Neural cell (in vitro differentiated cells): ENCODE measurements at regions not wholly inside any gene's neighbourhood (a gene's known extent, or its start where the extent isn't known, plus 50 kb on each side); places are given as distances from the start of the nearest gene placed in this dataset.

Experiments
- H2AFZ ChIP-seq: fragments of 200-600, 300-800 bp; sonication (generic), shearing (Covaris generic); 2 replicates; pipeline ENCODE4 v1.6.0; 2014; ENCODE audit warnings: low read depth, mild to moderate bottlenecking, antibody characterized with exemption, low read length, moderate library complexity
- H3F3A ChIP-seq: fragments of 200-600 bp; shearing (Covaris generic); 2 replicates; pipeline ENCODE4 v1.6.1; 2016; ENCODE audit warnings: mild to moderate bottlenecking, moderate library complexity, mixed read lengths, antibody characterized with exemption, low read length; ENCODE audit not compliant: insufficient read depth, poor library complexity, severe bottlenecking
- H3K27ac ChIP-seq: fragments of 200-600, 300-800 bp; sonication (generic), shearing (Covaris generic); 2 replicates; pipeline ENCODE4 v1.5.1; 2014; ENCODE audit warnings: mild to moderate bottlenecking, low read length, moderate library complexity
- H3K27me3 ChIP-seq: fragments of 300-800, 200-600 bp; sonication (generic), shearing (Covaris generic); 2 replicates; pipeline ENCODE4 v1.6.0; 2014; ENCODE audit warnings: mild to moderate bottlenecking, low read depth, low read length, moderate library complexity; ENCODE audit not compliant: insufficient read depth
- H3K36me3 ChIP-seq: fragments of 300-800, 200-600 bp; sonication (generic), shearing (Covaris generic); 2 replicates; pipeline ENCODE4 v1.5.1; 2014; ENCODE audit warnings: mild to moderate bottlenecking, antibody characterized with exemption, low read length, moderate library complexity; ENCODE audit not compliant: insufficient read depth
- H3K4me2 ChIP-seq: fragments of 300-800, 200-600 bp; sonication (generic), shearing (Covaris generic); 2 replicates; pipeline ENCODE4 v1.6.0; 2014; ENCODE audit warnings: mild to moderate bottlenecking, low read length
- H3K4me3 ChIP-seq: fragments of 300-800, 200-600 bp; sonication (generic), shearing (Covaris generic); 2 replicates; pipeline ENCODE4 v1.5.1; 2014; ENCODE audit warnings: mild to moderate bottlenecking, low read length, moderate library complexity
- H3K79me2 ChIP-seq: fragments of 200-600 bp; shearing (Covaris generic); replicated peaks from 2 replicates; pipeline ENCODE4 v1.6.0; 2014; ENCODE audit warnings: mild to moderate bottlenecking, low read length, moderate library complexity; ENCODE audit not compliant: insufficient read depth
- H3K9ac ChIP-seq: fragments of 300-800, 200-600 bp; sonication (generic), shearing (Covaris generic); 2 replicates; pipeline ENCODE4 v1.6.1; 2016; ENCODE audit warnings: mild to moderate bottlenecking, low read length, mixed read lengths
- H3K9me2 ChIP-seq: fragments of 200-600 bp; shearing (Covaris generic); 2 replicates; pipeline ENCODE4 v1.6.1; 2016; ENCODE audit warnings: mild to moderate bottlenecking, low read length, mixed read lengths; ENCODE audit not compliant: insufficient read depth
- H3K9me3 ChIP-seq: fragments of 200-600, 300-800 bp; sonication (generic), shearing (Covaris generic); 2 replicates; pipeline ENCODE4 v1.6.1; 2016; ENCODE audit warnings: mild to moderate bottlenecking, mixed run types, low read length, moderate library complexity, mixed read lengths
- H4K20me1 ChIP-seq: fragments of 200-600 bp; shearing (Covaris generic); 2 replicates; pipeline ENCODE4 v1.6.1; 2016; ENCODE audit warnings: mild to moderate bottlenecking, mixed run types; ENCODE audit not compliant: insufficient read depth
- CTCF ChIP-seq: fragments of 450-650 bp; IDR thresholded peaks from 2 replicates; pipeline ENCODE4 v1.5.1; 2014; ENCODE audit warnings: antibody characterized with exemption, mild to moderate bottlenecking, moderate library complexity; ENCODE audit not compliant: poor library complexity, severe bottlenecking
- EP300 ChIP-seq: fragments of 450-650 bp; conservative IDR thresholded peaks from 2 replicates; pipeline ENCODE4 v1.6.1; 2014; ENCODE audit warnings: antibody characterized with exemption, mild to moderate bottlenecking, moderate library complexity; ENCODE audit not compliant: poor library complexity, severe bottlenecking
- EZH2 ChIP-seq: fragments of 200-600, 300-800 bp; shearing (Covaris generic), sonication (generic); IDR thresholded peaks from 2 replicates; pipeline ENCODE4 v1.6.1; 2014; ENCODE audit warnings: antibody characterized with exemption, low read length, borderline replicate concordance, mild to moderate bottlenecking; ENCODE audit not compliant: insufficient read depth, poor library complexity, severe bottlenecking
- MXI1 ChIP-seq: fragments of 450-650 bp; conservative IDR thresholded peaks from 2 replicates; pipeline ENCODE4 v1.6.1; 2014; ENCODE audit warnings: antibody characterized with exemption, mild to moderate bottlenecking; ENCODE audit not compliant: poor library complexity, severe bottlenecking
- POLR2AphosphoS5 ChIP-seq: IDR thresholded peaks from 2 replicates; pipeline ENCODE4 v1.6.1; 2012
- RAD21 ChIP-seq: fragments of 450-650 bp; conservative IDR thresholded peaks from 2 replicates; pipeline ENCODE4 v1.6.1; 2014; ENCODE audit warnings: antibody characterized with exemption, mild to moderate bottlenecking, moderate library complexity
- REST ChIP-seq: IDR thresholded peaks from 2 replicates; pipeline ENCODE4 v1.6.1; 2012; ENCODE audit warnings: borderline replicate concordance
- SMC3 ChIP-seq: fragments of 450-650 bp; conservative IDR thresholded peaks from 2 replicates; pipeline ENCODE4 v1.6.1; 2014; ENCODE audit warnings: antibody characterized with exemption, mild to moderate bottlenecking, moderate library complexity; ENCODE audit not compliant: poor library complexity
- TAF1 ChIP-seq: IDR thresholded peaks from 2 replicates; pipeline ENCODE4 v1.6.1; 2012; ENCODE audit warnings: low read depth

- Histone ChIP-seq H3K4me3 (peak overlapping the region; percentile 10), H3K27ac (no peak overlapping the region), H2AFZ (no peak overlapping the region)
Measured at GRCh38 chr7:149569726-149570422, 72.3 kb upstream of the ZNF746 start.

GRCh38 chr7:149569025-149569725, 71.6 kb upstream of the ZNF746 start:
- H3K4me3 ChIP-seq, result peak overlapping the region; percentile 10
- no peak overlapping the region for H3K9ac ChIP-seq

More at GRCh38 chr7:149569726-149570422, 72.3 kb upstream of the ZNF746 start:
- Histone ChIP-seq H3K4me2 (no peak overlapping the region), H4K20me1 (no peaks in the 10 kb centered on the region), H3K79me2 (peaks cover 2% of the 10 kb centered on the region), H3K9me3 (no peaks in the 10 kb centered on the region), H3K9ac (no peak overlapping the region), H3K9me2 (no peaks in the 10 kb centered on the region), H3F3A (no peaks in the 10 kb centered on the region), H3K27me3 (no peaks in the 10 kb centered on the region), H3K36me3 (peaks cover 4% of the 10 kb centered on the region)
- TF ChIP-seq SMC3 (no peak), POLR2AphosphoS5 (no peak)

More at GRCh38 chr7:149569025-149569725, 71.6 kb upstream of the ZNF746 start:
- Histone ChIP-seq H3K36me3 (peaks cover 8% of the 10 kb centered on the region), H3K27me3 (no peaks in the 10 kb centered on the region), H3F3A (no peaks in the 10 kb centered on the region), H3K79me2 (peaks cover 2% of the 10 kb centered on the region), H3K27ac (no peak overlapping the region), H4K20me1 (no peaks in the 10 kb centered on the region), H3K4me2 (no peak overlapping the region), H3K9me2 (no peaks in the 10 kb centered on the region), H3K9me3 (no peaks in the 10 kb centered on the region), H2AFZ (no peak overlapping the region)
- TF ChIP-seq EP300 (no peak), EZH2 (no peak), CTCF (no peak), SMC3 (no peak), RAD21 (no peak), TAF1 (no peak), REST (no peak), POLR2AphosphoS5 (no peak), MXI1 (no peak)
